K562 (cell line): ENCODE measurements at regions not wholly inside any gene's neighbourhood (a gene's known extent, or its start where the extent isn't known, plus 50 kb on each side); places are given as distances from the start of the nearest gene placed in this dataset.

ENCODE experiments used
- ATAC-seq: fragments of 200-7000 bp; cut with Tn5 transposase; 3 replicates; pipeline ENCODE4 v1.9.1; 2020; ENCODE audit warnings: moderate library complexity
- BruUV-seq: library from RNA; stranded (reverse); fragments of 400-500 nt; replicated peaks from 2 replicates; lab custom pipeline; 2021; lab: Mats Ljungman, UMichigan
- CTCF ChIA-PET: fragments of 300-600 bp; formaldehyde crosslinking; extraction: SDS; loops from one replicate; lab custom pipeline; 2021; ENCODE audit warnings: low intra/inter-chr PET ratio; lab: Yijun Ruan, JAX
- POLR2A ChIA-PET: fragments of 300-600, 350-650 bp; sonication (Branson Sonifier 250); formaldehyde crosslinking; extraction: SDS; loops from one replicate; lab custom pipeline; 2021; ENCODE audit warnings: antibody characterized with exemption, inconsistent platforms; lab: Yijun Ruan, JAX
- DNase-seq, 4 experiments: peaks; one replicate each; pipeline versions ENCODE4 v3.0.0 to v3.0.0-alpha.2; 2011 to 2018; ENCODE audit warnings: low spot score in 3 of 4, mixed read lengths in 3 of 4; ENCODE audit errors: extremely low read depth in 1 of 4
- FAIRE-seq: peaks from 2 replicates; lab custom pipeline; 2011; peaks lifted over from hg19 to GRCh38; lab: Jason Lieb, UNC
- H2AFZ ChIP-seq: 2 replicates; pipeline ENCODE4 v1.6.0; 2011; ENCODE audit warnings: low read depth, low read length, control low read depth, inconsistent platforms
- H3K27ac ChIP-seq: fragments of 200-600 bp; 3 replicates; pipeline ENCODE4 v1.8.0; 2011; ENCODE audit warnings: low read depth, mild to moderate bottlenecking, control low read depth, inconsistent platforms, low read length, moderate library complexity, mixed read lengths; ENCODE audit errors: extremely low read depth
- H3K27me3 ChIP-seq, 2 experiments: fragments of 300-600 bp in 1 of 2; 2 replicates in 1 of 2; 3 replicates in 1 of 2; pipeline versions ENCODE4 v1.6.0 to v1.8.0; 2011; ENCODE audit warnings: inconsistent platforms in 2 of 2, low read length in 2 of 2, mild to moderate bottlenecking in 1 of 2, mixed read lengths in 1 of 2, moderate library complexity in 1 of 2; ENCODE audit not compliant: control insufficient read depth in 2 of 2, insufficient read depth in 2 of 2
- H3K36me3 ChIP-seq: fragments of 300-600 bp; 3 replicates; pipeline ENCODE4 v1.8.0; 2011; ENCODE audit warnings: mild to moderate bottlenecking, low read length, inconsistent platforms; ENCODE audit not compliant: control insufficient read depth, insufficient read depth
- H3K4me1 ChIP-seq, 2 experiments: fragments of 200-600 bp in 1 of 2; replicated peaks in 1 of 2; 2 replicates in 1 of 2; 3 replicates in 1 of 2; pipeline versions ENCODE4 v1.5.1 to v1.8.0; 2011; ENCODE audit warnings: inconsistent platforms in 2 of 2, low read length in 2 of 2, mild to moderate bottlenecking in 1 of 2, mixed read lengths in 1 of 2, moderate library complexity in 1 of 2; ENCODE audit not compliant: control insufficient read depth in 2 of 2, insufficient read depth in 2 of 2
- H3K4me2 ChIP-seq: 2 replicates; pipeline ENCODE4 v1.6.1; 2011; ENCODE audit warnings: low read length, control low read depth, inconsistent platforms, mixed read lengths; ENCODE audit not compliant: insufficient read depth
- H3K4me3 ChIP-seq: fragments of 200-600 bp; sonication (generic), shearing (Covaris generic); 2 replicates; pipeline ENCODE4 v1.5.1; 2016; ENCODE audit warnings: control low read depth, inconsistent platforms
- H3K79me2 ChIP-seq: fragments of 200-600 bp; 3 replicates; pipeline ENCODE4 v1.8.0; 2011; ENCODE audit warnings: low read length, inconsistent platforms; ENCODE audit not compliant: control insufficient read depth, insufficient read depth
- H3K9ac ChIP-seq, 2 experiments: 2 replicates each; pipeline versions ENCODE4 v1.6.0 to v1.6.1; 2011; ENCODE audit warnings: low read depth in 2 of 2, low read length in 2 of 2, control low read depth in 1 of 2, inconsistent platforms in 1 of 2, mild to moderate bottlenecking in 1 of 2, mixed read lengths in 1 of 2; ENCODE audit not compliant: insufficient read depth in 1 of 2
- H3K9me1 ChIP-seq: one replicate; pipeline ENCODE4 v1.6.0; 2011; ENCODE audit warnings: inconsistent platforms, mild to moderate bottlenecking, low read length, moderate library complexity; ENCODE audit not compliant: control insufficient read depth, insufficient read depth
- H3K9me3 ChIP-seq: replicated peaks from 2 replicates; pipeline ENCODE4 v1.5.1; 2011; ENCODE audit warnings: low read depth, low read length, inconsistent platforms; ENCODE audit not compliant: control insufficient read depth, insufficient read depth
- H4K20me1 ChIP-seq: replicated peaks from 2 replicates; pipeline ENCODE4 v1.6.1; 2011; ENCODE audit warnings: low read length, inconsistent platforms, mixed read lengths; ENCODE audit not compliant: control insufficient read depth, insufficient read depth
- ATF1 ChIP-seq, 2 experiments: fragments of 450-650 bp in 1 of 2; IDR thresholded peaks; 2 replicates each; pipeline ENCODE4 v1.6.1; 2016; ENCODE audit warnings: missing compliant biosample characterization in 1 of 2, missing genetic modification characterization in 1 of 2
- BRD9 ChIP-seq: fragments of 450-650 bp; IDR thresholded peaks from 2 replicates; pipeline ENCODE4 v1.6.1; 2018; ENCODE audit warnings: low read depth; ENCODE audit not compliant: partially characterized antibody
- ELF2 ChIP-seq: fragments of 250-450 bp; sonication (Bioruptor Pico); IDR thresholded peaks from 2 replicates; pipeline ENCODE4 v1.5.0; 2021; ENCODE audit warnings: mild to moderate bottlenecking
- FOXK2 ChIP-seq, 2 experiments: fragments of 450-650 bp; IDR thresholded peaks in 1 of 2; conservative IDR thresholded peaks in 1 of 2; 2 replicates each; pipeline ENCODE4 v1.6.1; 2016; ENCODE audit warnings: low read depth in 2 of 2, mild to moderate bottlenecking in 1 of 2
- KLF10 ChIP-seq: fragments of 250-450 bp; sonication (Bioruptor Pico); IDR thresholded peaks from 2 replicates; pipeline ENCODE4 v1.6.1; 2021; ENCODE audit warnings: matching md5 sums
- PHTF2 ChIP-seq: fragments of 250-450 bp; sonication (Bioruptor Pico); IDR thresholded peaks from 2 replicates; pipeline ENCODE4 v1.5.0; 2021; ENCODE audit warnings: mild to moderate bottlenecking
- SMARCB1 ChIP-seq: IDR thresholded peaks from 2 replicates; pipeline ENCODE4 v1.6.1; 2011; ENCODE audit warnings: improper control_type of control experiment, low read depth; ENCODE audit not compliant: insufficient read length
- STAT5B ChIP-seq: fragments of 250-450 bp; sonication (Bioruptor Pico); IDR thresholded peaks from 2 replicates; pipeline ENCODE4 v1.8.0; 2021; ENCODE audit warnings: mild to moderate bottlenecking, inconsistent platforms
- WGBS: fragments of 100-300 bp; shearing (Covaris generic); methylation state at CpG from one replicate; pipeline ENCODE4 v1.1.6; 2016; ENCODE audit warnings: low coverage, mixed read lengths; ENCODE audit not compliant: insufficient coverage; ENCODE audit errors: missing lambda C conversion rate; 5-methylcytosine and 5-hydroxymethylcytosine counted together
- in situ Hi-C: fragments of 300-500 bp; cut with MboI; formaldehyde crosslinking; loops from 4 replicates; pipeline ENCODE4 v1.15.0; 2018; ENCODE audit warnings: inconsistent platforms, mixed read lengths
- intact Hi-C: fragments of 100-400 bp; cut with micrococcal nuclease; formaldehyde crosslinking; loops from 2 replicates; pipeline ENCODE4 v1.14.2; 2022
- TF ChIP-seq, protein P1 (sequence below): fragments of 250-450 bp; sonication (Bioruptor Pico); IDR thresholded peaks from 2 replicates; pipeline ENCODE4 v1.5.0; 2022; ENCODE audit warnings: mild to moderate bottlenecking
- TF ChIP-seq, protein P2 (sequence below): fragments of 250-450 bp; sonication (Bioruptor Pico); IDR thresholded peaks from 2 replicates; pipeline ENCODE4 v1.8.0; 2022; ENCODE audit warnings: moderate library complexity, mild to moderate bottlenecking, inconsistent platforms
- TF ChIP-seq, protein P3 (sequence below): sonication (generic); formaldehyde crosslinking; IDR thresholded peaks from 2 replicates; pipeline ENCODE4 v1.8.1; 2023; ENCODE audit warnings: missing genetic modification reagents, mild to moderate bottlenecking, borderline replicate concordance

DNA sequence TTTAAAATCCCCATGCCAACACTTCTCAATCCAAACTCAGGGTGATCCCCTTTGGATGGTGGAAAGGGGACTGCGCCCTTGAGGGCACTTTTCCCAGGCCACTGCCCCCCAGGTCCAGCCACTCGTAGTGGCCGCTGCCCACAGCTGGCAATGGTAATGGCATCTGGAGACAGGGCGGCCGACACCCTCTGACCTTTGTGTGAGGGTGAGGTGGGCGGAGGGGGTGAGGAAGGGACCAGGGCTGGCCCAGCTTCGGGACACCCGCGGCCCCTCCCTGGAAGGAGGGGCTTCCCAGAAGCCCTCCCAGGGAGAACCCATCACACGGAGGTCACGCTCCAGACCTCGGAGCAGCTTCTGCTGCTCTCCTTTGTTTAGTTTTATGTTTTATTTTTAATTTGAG, 289.7 kb downstream of the FOXL1 start:
- Histone ChIP-seq H3K4me1 (peaks cover 0 to 12% of the 10 kb centered on the region in 2 experiments; a peak in 3 of 5 replicates), H3K4me3 (no peak overlapping the region), H3K36me3 (no peaks in the 10 kb centered on the region), H3K9me1 (no peaks in the 10 kb centered on the region), H3K4me2 (no peak overlapping the region), H3K9me3 (no peaks in the 10 kb centered on the region), H2AFZ (no peak overlapping the region), H3K9ac (no peak overlapping the region), H3K27ac (no peak overlapping the region), H3K27me3 (peaks cover 5 to 74% of the 10 kb centered on the region in 2 experiments; a peak in 3 of 5 replicates), H3K79me2 (no peaks in the 10 kb centered on the region), H4K20me1 (no peaks in the 10 kb centered on the region)
- 10% methylated on average over 12 of the region's 12 CpGs for WGBS
- DNase-seq, result peak in 1 of 4 experiments; percentile 17
- ChIA-PET POLR2A (no interaction called here), CTCF (no interaction called here)
- no peak for FAIRE-seq
- in situ Hi-C loops, result no loop called here
- no peak for TF ChIP-seq KLF10 (CRISPR knock-in tag)
- no peak for TF ChIP-seq ATF1 (CRISPR knock-in tag; IDR thresholded peaks at IDR 0.05)
- no peak for TF ChIP-seq ATF1 (tag; IDR thresholded peaks at IDR 0.05)
- TF ChIP-seq, protein P1, sequence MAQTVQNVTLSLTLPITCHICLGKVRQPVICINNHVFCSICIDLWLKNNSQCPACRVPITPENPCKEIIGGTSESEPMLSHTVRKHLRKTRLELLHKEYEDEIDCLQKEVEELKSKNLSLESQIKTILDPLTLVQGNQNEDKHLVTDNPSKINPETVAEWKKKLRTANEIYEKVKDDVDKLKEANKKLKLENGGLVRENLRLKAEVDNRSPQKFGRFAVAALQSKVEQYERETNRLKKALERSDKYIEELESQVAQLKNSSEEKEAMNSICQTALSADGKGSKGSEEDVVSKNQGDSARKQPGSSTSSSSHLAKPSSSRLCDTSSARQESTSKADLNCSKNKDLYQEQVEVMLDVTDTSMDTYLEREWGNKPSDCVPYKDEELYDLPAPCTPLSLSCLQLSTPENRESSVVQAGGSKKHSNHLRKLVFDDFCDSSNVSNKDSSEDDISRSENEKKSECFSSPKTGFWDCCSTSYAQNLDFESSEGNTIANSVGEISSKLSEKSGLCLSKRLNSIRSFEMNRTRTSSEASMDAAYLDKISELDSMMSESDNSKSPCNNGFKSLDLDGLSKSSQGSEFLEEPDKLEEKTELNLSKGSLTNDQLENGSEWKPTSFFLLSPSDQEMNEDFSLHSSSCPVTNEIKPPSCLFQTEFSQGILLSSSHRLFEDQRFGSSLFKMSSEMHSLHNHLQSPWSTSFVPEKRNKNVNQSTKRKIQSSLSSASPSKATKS (CRISPR knock-in tag), result no peak
- TF ChIP-seq BRD9, result no peak
- no peak for TF ChIP-seq PHTF2
- no peak for TF ChIP-seq STAT5B (CRISPR knock-in tag)
- TF ChIP-seq, protein P2, sequence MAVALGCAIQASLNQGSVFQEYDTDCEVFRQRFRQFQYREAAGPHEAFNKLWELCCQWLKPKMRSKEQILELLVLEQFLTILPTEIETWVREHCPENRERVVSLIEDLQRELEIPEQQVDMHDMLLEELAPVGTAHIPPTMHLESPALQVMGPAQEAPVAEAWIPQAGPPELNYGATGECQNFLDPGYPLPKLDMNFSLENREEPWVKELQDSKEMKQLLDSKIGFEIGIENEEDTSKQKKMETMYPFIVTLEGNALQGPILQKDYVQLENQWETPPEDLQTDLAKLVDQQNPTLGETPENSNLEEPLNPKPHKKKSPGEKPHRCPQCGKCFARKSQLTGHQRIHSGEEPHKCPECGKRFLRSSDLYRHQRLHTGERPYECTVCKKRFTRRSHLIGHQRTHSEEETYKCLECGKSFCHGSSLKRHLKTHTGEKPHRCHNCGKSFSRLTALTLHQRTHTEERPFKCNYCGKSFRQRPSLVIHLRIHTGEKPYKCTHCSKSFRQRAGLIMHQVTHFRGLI (CRISPR knock-in tag), result no peak
- TF ChIP-seq FOXK2 (conservative IDR thresholded peaks at IDR 0.05 in 1 of 2, IDR thresholded peaks at IDR 0.05 in 1 of 2; ENCODE audit: low read depth in 2 of 2), result no peak
- TF ChIP-seq ELF2 (CRISPR knock-in tag), result no peak
- TF ChIP-seq SMARCB1, result no peak
- TF ChIP-seq, protein P3, sequence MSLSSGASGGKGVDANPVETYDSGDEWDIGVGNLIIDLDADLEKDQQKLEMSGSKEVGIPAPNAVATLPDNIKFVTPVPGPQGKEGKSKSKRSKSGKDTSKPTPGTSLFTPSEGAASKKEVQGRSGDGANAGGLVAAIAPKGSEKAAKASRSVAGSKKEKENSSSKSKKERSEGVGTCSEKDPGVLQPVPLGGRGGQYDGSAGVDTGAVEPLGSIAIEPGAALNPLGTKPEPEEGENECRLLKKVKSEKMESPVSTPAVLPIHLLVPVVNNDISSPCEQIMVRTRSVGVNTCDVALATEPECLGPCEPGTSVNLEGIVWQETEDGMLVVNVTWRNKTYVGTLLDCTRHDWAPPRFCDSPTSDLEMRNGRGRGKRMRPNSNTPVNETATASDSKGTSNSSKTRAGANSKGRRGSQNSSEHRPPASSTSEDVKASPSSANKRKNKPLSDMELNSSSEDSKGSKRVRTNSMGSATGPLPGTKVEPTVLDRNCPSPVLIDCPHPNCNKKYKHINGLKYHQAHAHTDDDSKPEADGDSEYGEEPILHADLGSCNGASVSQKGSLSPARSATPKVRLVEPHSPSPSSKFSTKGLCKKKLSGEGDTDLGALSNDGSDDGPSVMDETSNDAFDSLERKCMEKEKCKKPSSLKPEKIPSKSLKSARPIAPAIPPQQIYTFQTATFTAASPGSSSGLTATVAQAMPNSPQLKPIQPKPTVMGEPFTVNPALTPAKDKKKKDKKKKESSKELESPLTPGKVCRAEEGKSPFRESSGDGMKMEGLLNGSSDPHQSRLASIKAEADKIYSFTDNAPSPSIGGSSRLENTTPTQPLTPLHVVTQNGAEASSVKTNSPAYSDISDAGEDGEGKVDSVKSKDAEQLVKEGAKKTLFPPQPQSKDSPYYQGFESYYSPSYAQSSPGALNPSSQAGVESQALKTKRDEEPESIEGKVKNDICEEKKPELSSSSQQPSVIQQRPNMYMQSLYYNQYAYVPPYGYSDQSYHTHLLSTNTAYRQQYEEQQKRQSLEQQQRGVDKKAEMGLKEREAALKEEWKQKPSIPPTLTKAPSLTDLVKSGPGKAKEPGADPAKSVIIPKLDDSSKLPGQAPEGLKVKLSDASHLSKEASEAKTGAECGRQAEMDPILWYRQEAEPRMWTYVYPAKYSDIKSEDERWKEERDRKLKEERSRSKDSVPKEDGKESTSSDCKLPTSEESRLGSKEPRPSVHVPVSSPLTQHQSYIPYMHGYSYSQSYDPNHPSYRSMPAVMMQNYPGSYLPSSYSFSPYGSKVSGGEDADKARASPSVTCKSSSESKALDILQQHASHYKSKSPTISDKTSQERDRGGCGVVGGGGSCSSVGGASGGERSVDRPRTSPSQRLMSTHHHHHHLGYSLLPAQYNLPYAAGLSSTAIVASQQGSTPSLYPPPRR (CRISPR knock-in tag), result no peak
- ATAC-seq, result no peak
- BruUV-seq, result no TSS peak
- intact Hi-C loops, result no loop called here
